Activated CD4-positive, alpha-beta T cell treated with anti-CD3 and anti-CD28 coated beads, Interleukin-2, amount 10 ng/mL, durations not matched to agents 24 days and 14 days (primary cell): ENCODE measurements at regions not wholly inside any gene's neighbourhood (a gene's known extent, or its start where the extent isn't known, plus 50 kb on each side); places are given as distances from the start of the nearest gene placed in this dataset.

Experiments used
- DNase-seq: peaks from one replicate; pipeline ENCODE4 v3.0.0; 2022
- H3K27ac Mint-ChIP-seq: one replicate; pipeline ENCODE4 v1.8.0; 2022; ENCODE audit warnings: mild to moderate bottlenecking, mixed read lengths
- H3K27me3 Mint-ChIP-seq: one replicate; pipeline ENCODE4 v1.8.0; 2022; ENCODE audit warnings: mixed read lengths
- H3K36me3 Mint-ChIP-seq: one replicate; pipeline ENCODE4 v1.8.0; 2022; ENCODE audit warnings: low read depth, mild to moderate bottlenecking, mixed read lengths
- H3K4me1 Mint-ChIP-seq: one replicate; pipeline ENCODE4 v1.8.0; 2021; ENCODE audit warnings: mixed read lengths
- H3K4me3 Mint-ChIP-seq: one replicate; pipeline ENCODE4 v1.8.0; 2022; ENCODE audit warnings: mild to moderate bottlenecking, moderate library complexity, mixed read lengths
- H3K9me3 Mint-ChIP-seq: one replicate; pipeline ENCODE4 v1.8.0; 2021; ENCODE audit warnings: mixed read lengths
- intact Hi-C: fragments of 100-400 bp; cut with micrococcal nuclease; formaldehyde crosslinking; loops from one replicate; pipeline ENCODE4 v1.15.1; 2023

DNA sequence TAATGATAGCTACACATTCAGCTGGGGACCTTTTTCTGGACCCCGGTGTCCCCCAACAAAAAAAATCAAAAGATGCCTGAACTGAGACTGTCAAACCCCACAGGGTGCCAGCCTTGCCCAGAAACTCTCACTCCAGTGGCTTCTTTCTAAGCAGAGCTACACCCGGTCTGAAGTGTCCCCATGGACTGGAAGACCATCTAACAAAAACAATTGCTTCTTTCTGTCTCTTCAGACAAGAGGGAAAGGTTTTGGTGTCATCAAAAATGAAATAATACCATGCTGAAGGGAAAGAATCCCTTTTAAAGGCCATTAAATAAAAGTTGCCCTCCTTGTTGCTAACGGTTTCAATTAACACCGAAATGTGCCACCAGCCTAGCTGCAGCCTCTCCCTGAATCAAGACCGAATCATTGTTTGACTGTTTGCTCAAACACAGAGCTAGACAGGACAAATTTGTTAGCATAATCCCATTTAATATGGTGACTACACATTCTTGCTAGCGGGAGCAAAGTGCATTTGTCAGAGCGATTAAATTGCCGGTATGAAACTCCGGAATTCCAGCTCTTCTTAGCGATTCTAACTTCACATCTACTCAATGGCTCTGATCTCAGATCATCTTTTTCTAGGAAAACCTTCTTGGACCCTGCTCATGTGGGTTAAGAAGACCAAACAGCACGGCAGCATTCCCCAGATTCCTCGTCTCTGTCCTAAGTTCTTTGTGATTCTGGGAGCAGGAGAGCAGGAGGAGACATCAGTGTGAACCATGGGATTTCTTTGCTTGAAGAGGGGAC, 397.5 kb upstream of the PRKCQ start:
- H3K27me3 Mint-ChIP-seq, result peaks cover 29% of the 10 kb centered on the region
- no peaks in the 10 kb centered on the region for H3K36me3 Mint-ChIP-seq
- no peak for DNase-seq
- H3K4me3 Mint-ChIP-seq, result no peak overlapping the region
- H3K27ac Mint-ChIP-seq, result no peak overlapping the region
- H3K9me3 Mint-ChIP-seq, result peaks cover 4% of the 10 kb centered on the region
- peaks cover 16% of the 10 kb centered on the region for H3K4me1 Mint-ChIP-seq
- intact Hi-C loops, result no loop called here

DNA sequence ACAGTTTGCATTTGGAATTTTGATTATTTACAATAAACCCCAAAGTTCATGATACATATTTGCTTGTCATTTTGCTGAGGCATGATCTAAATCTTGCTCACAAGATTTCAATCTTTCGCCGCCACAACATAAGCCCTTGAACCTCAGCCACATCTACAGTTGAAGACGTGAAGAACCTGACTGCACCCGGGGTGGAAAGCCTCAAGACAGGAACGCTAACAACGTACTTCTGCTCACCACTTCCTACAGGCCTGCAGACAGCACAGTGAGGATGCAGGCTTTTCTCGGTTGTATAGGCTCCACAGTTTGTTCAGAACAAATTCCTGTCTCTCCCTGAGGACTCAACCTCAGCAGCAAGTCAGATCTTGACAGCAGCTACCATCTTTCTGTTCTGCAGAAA, 393.8 kb upstream of the PRKCQ start:
- peak; percentile 76 for DNase-seq
- Mint-ChIP-seq H3K9me3 (peaks cover 4% of the 10 kb centered on the region), H3K27me3 (peaks cover 22% of the 10 kb centered on the region), H3K4me3 (peak overlapping the region; percentile 53), H3K36me3 (no peaks in the 10 kb centered on the region), H3K27ac (peak overlapping the region; percentile 9), H3K4me1 (peaks cover 13% of the 10 kb centered on the region)
- intact Hi-C loops, result no loop called here

DNA sequence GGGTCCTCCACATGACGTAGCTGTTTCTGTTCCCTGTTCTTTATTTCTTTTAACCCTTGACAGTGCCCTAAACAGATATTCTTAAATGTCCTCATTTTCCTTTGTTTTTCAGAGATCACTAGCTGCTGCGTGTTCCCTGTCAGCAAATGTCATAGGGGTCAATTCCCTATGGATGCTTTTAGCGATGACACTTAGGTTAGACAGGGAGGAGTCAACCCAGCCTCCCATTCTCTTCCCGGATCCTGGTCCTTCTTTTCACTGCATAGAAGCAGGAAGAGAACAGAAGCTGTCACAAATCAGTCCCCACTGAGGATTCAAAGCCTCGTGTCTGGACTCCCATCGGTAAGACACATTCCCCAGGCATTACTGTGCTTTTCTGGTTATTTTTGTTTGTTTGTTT, 392.1 kb upstream of the PRKCQ start:
- peaks cover 13% of the 10 kb centered on the region for H3K4me1 Mint-ChIP-seq
- H3K9me3 Mint-ChIP-seq, result peaks cover 4% of the 10 kb centered on the region
- H3K27me3 Mint-ChIP-seq, result peaks cover 23% of the 10 kb centered on the region
- no peak overlapping the region for H3K4me3 Mint-ChIP-seq
- H3K36me3 Mint-ChIP-seq, result no peaks in the 10 kb centered on the region
- intact Hi-C loops, result no loop called here
- DNase-seq, result no peak
- H3K27ac Mint-ChIP-seq, result no peak overlapping the region

DNA sequence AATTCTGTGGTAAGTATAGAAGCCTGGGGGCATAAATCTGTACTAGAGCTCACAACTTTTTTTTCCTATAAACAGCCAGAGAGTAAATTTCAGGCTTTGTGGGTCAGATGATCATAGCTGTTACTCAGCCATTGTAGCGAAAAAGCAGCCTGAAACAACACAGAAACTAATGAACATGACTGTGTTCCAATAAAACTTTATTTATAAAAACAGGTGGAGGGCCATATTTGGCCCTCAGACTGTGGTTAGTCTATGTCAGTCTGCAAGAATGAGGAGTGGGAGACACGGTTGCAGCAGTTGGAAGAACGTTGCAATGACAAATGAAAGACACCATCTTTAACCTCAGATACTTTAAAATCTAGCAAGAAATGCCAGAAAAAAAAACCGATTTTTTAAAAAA, 389.6 kb upstream of the PRKCQ start:
- Mint-ChIP-seq H3K4me1 (peaks cover 12% of the 10 kb centered on the region), H3K4me3 (no peak overlapping the region), H3K36me3 (no peaks in the 10 kb centered on the region), H3K9me3 (peaks cover 9% of the 10 kb centered on the region), H3K27me3 (peaks cover 33% of the 10 kb centered on the region), H3K27ac (no peak overlapping the region)
- DNase-seq, result no peak
- intact Hi-C loops, result no loop called here

DNA sequence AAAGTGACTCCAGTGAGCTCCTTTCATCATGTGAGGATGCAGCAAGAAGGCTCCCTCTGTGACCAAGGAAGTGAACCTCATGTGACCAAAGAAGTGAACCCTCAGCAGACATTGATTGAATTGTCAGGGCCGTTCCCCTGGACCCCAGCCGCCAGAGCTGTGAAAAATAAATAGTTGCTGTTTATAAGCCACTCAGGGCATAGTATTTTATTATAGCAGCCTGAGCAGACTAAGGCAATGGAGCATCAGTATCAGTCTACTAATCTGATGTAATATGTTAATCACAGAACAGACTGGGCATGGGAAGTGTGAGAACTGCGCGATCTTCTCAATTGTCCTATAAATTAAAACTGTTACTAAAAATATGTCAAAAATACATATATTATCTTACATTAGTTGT, 384.5 kb upstream of the PRKCQ start:
- Mint-ChIP-seq H3K27ac (no peak overlapping the region), H3K4me3 (no peak overlapping the region), H3K36me3 (no peaks in the 10 kb centered on the region), H3K9me3 (peaks cover 13% of the 10 kb centered on the region), H3K27me3 (peaks cover 34% of the 10 kb centered on the region), H3K4me1 (peaks cover 4% of the 10 kb centered on the region)
- intact Hi-C loops, result no loop called here
- no peak for DNase-seq

DNA sequence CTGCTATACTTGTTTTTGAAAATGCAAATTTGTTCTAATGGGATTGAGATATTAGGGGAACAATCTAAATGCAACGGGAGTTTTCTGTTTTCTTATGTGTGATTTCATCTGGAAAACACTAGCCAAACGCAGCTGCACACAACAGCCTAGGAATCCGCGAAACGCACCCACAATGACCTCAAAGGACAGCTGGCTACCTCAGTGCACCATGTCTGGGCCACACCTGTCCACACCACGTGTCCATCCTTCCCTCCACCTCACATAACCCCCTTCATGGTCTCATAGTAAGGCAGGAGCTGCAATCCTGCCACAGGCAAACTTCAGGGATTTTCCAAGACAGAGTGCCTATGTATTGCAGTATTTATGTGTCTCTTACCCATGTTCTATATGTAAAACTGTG, 382.5 kb upstream of the PRKCQ start:
- Mint-ChIP-seq H3K27me3 (peaks cover 21% of the 10 kb centered on the region), H3K9me3 (peaks cover 13% of the 10 kb centered on the region), H3K27ac (no peak overlapping the region), H3K36me3 (no peaks in the 10 kb centered on the region), H3K4me3 (no peak overlapping the region), H3K4me1 (peaks cover 13% of the 10 kb centered on the region)
- no peak for DNase-seq
- intact Hi-C loops, result no loop called here

DNA sequence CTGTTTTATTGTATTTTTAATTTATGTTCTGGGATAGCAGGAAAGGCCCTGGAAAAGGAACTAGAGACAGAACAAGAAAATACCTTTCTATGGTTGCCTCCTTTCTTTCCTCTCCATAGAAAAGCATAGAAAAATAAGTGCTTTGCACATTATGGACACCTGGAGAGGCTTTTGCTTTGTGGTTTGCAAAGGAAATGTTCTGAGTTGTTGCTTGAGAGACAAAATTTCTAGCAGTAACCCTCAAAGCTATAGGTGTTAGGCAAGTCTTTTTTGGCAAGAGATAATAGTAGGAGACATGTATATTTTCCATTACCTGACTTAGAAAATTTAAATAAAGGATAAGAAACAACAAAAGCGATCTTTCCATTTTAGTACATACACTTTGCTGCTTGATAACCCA, 378.6 kb upstream of the PRKCQ start:
- no peak for DNase-seq
- Mint-ChIP-seq H3K9me3 (no peaks in the 10 kb centered on the region), H3K4me3 (no peak overlapping the region), H3K27ac (no peak overlapping the region), H3K27me3 (peaks cover 6% of the 10 kb centered on the region), H3K4me1 (peaks cover 13% of the 10 kb centered on the region), H3K36me3 (no peaks in the 10 kb centered on the region)
- intact Hi-C loops, result no loop called here

DNA sequence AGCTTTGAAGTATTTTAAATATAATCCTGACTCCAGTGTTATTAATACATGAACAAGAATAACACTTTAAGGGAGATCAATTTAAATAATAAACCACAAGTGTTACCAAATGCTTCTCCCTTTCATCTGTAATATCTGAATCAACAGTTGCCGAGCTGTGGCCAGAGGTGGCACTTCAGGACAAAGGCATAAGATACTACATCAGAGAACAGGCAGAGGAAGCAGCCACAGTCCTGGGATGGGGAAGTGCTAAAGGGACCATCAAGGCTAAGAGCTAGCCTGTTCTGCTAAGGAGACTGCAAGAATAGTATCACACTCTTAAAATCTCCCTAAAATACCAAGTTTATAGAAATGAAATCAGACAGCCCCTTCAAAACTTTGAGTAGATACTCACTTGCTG, 378.2 kb upstream of the PRKCQ start:
- H3K9me3 Mint-ChIP-seq, result no peaks in the 10 kb centered on the region
- no peaks in the 10 kb centered on the region for H3K36me3 Mint-ChIP-seq
- DNase-seq, result no peak
- intact Hi-C loops, result no loop called here
- peaks cover 6% of the 10 kb centered on the region for H3K27me3 Mint-ChIP-seq
- H3K27ac Mint-ChIP-seq, result no peak overlapping the region
- H3K4me3 Mint-ChIP-seq, result no peak overlapping the region
- peaks cover 13% of the 10 kb centered on the region for H3K4me1 Mint-ChIP-seq

DNA sequence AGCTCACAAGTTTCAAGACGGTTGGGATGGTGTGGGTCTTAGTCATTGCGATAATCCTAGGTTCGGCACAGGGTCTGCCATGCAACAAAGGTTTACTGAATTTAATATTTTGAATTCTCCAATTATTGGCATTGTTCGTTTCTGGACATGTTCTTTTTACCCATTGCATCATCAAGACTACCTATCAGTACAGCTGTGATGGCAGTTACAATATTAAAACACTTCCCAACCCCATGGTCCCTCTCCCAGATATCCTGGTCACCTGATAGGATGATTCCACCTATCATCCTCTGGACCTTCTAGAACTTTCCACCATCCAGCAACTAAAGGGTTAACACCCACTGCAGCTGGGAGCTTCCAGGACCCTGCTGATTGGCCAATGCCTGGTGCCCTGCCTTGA, 377.8 kb upstream of the PRKCQ start:
- DNase-seq, result no peak
- H3K4me1 Mint-ChIP-seq, result peaks cover 11% of the 10 kb centered on the region
- H3K27ac Mint-ChIP-seq, result no peak overlapping the region
- no peak overlapping the region for H3K4me3 Mint-ChIP-seq
- H3K27me3 Mint-ChIP-seq, result peaks cover 6% of the 10 kb centered on the region
- H3K9me3 Mint-ChIP-seq, result no peaks in the 10 kb centered on the region
- intact Hi-C loops, result no loop called here
- no peaks in the 10 kb centered on the region for H3K36me3 Mint-ChIP-seq

DNA sequence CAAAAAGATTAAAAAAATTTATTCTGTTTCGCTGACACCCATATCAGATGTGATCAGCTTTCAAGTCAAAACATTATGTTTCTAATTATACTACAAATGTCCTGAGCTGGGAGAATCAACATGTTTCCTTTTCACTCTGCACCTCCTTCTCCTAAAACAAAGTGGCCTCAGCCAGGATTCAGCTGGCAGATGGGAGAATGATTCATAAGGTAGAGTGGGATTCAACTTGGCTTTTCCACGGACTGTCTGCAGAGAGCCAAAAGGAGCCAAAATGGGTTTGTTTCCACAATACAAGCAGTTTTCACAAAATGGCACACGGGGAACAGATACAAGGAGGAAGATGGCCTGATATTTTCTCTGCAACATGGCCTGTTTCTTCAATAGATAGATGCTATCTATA, 376.5 kb upstream of the PRKCQ start:
- Mint-ChIP-seq H3K4me3 (no peak overlapping the region), H3K4me1 (peaks cover 10% of the 10 kb centered on the region), H3K9me3 (no peaks in the 10 kb centered on the region), H3K27me3 (peaks cover 6% of the 10 kb centered on the region), H3K27ac (no peak overlapping the region), H3K36me3 (no peaks in the 10 kb centered on the region)
- intact Hi-C loops, result no loop called here
- DNase-seq, result no peak

DNA sequence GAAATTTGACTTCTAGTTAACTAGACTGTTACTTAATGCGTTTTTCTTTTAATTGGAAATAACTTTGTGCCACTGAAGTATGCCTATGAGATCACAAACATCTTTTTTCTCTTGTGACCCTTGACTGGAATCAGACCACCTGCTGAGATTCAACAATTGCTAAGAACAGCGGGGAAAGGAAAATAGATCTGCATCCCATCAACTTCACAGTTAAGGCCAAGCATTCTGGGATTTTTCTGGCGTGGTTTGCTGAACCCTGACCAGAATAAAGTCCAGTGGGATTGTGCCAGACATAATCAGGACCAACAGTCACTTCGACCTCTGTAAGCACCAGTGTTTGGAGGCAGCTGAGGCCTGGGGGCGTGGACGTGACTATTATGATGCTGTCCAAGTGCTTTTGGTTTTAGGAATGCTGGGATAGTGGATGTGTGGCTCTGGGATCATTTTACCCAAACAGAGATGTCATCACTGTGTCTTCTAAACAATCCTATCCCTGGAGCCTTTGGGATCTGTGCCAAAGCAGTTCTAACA, 373.3 kb upstream of the PRKCQ start:
- Mint-ChIP-seq H3K36me3 (no peaks in the 10 kb centered on the region), H3K4me3 (no peak overlapping the region), H3K9me3 (peaks cover 4% of the 10 kb centered on the region), H3K27me3 (no peaks in the 10 kb centered on the region), H3K27ac (no peak overlapping the region), H3K4me1 (no peaks in the 10 kb centered on the region)
- no peak for DNase-seq
- intact Hi-C loops, result no loop called here

DNA sequence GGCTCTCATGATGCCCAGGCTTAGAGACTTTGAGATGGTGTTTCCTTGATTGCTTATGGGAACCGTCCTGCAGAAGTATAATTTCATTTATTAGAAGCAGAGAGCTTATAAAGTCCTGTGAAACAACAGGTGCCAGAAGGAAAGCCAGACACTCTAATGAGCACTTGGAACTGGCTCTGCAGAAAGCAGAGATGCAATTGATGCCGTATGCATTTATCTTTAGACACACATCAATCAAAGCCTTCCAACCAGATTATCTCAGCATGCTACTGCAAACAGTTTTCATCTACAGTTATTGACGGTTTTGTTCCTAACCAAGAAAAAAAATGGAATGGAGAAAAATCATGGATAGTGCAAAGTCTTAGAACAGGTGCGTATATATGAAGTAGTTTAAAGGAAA, 371.7 kb upstream of the PRKCQ start:
- H3K4me1 Mint-ChIP-seq, result no peaks in the 10 kb centered on the region
- intact Hi-C loops, result no loop called here
- no peak for DNase-seq
- H3K4me3 Mint-ChIP-seq, result no peak overlapping the region
- no peaks in the 10 kb centered on the region for H3K36me3 Mint-ChIP-seq
- peaks cover 13% of the 10 kb centered on the region for H3K9me3 Mint-ChIP-seq
- no peak overlapping the region for H3K27ac Mint-ChIP-seq
- peaks cover 5% of the 10 kb centered on the region for H3K27me3 Mint-ChIP-seq

DNA sequence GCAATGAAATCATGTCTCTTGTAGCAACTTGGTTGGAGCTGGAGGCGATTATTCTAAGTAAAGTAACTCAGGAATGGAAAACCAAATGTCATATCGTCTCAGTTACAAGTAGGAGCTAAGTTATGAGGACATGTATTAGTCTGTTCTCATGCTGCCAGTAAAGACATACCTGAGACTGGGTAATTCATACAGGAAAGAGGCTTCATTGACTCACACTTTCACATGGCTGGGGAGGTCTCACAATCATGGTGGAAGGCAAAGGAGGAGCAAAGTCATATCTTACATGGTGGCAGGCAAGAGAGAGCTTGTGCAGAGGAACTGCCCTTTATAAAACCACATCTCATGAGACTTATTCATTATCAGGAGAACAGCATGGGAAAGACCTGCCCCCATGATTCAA, 370.1 kb upstream of the PRKCQ start:
- intact Hi-C loops, result no loop called here
- DNase-seq, result no peak
- H3K9me3 Mint-ChIP-seq, result peaks cover 23% of the 10 kb centered on the region
- H3K27ac Mint-ChIP-seq, result no peak overlapping the region
- H3K4me3 Mint-ChIP-seq, result no peak overlapping the region
- peaks cover 9% of the 10 kb centered on the region for H3K27me3 Mint-ChIP-seq
- no peaks in the 10 kb centered on the region for H3K4me1 Mint-ChIP-seq
- H3K36me3 Mint-ChIP-seq, result no peaks in the 10 kb centered on the region

DNA sequence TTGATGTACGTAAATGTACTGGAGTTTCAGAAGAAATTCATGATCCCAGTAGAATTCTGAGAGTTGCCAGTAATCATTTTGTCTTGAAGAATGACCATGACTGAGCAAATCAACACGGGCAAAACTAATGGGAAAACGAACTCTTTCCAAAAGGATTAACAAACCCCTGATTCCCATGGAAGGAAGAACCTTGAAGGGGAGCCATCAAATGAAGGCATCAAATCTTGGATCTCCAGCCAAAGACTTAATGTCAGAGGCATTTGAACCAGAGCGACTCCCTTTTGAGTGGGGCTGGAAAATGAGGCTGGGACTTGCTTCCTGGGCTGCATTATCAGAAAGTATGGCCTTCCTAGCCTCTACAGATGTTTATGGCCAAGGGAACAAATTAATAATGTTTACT, 364.4 kb upstream of the PRKCQ start:
- no peaks in the 10 kb centered on the region for H3K36me3 Mint-ChIP-seq
- peaks cover 23% of the 10 kb centered on the region for H3K9me3 Mint-ChIP-seq
- no peaks in the 10 kb centered on the region for H3K4me1 Mint-ChIP-seq
- no peak overlapping the region for H3K4me3 Mint-ChIP-seq
- intact Hi-C loops, result no loop called here
- no peak for DNase-seq
- peaks cover 27% of the 10 kb centered on the region for H3K27me3 Mint-ChIP-seq
- no peak overlapping the region for H3K27ac Mint-ChIP-seq

DNA sequence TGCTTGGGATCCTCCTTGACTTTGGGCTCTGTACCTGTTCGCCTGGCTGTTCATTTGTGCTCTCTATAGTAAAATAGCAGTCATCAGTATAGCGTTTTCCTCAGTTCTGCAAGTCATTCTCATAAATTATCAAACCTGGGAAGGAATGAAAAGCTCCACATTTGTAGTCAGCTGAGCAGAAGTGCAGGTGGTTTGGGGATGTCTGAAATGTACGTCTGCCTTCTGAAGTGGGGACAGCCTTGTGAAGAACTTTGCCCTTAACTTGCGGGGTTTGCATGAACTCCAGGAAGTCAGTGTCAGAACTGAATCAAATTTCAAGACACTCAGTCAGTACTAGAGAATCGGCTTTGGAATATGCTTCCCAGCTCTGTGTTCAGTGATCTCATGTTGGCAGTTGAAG, 358.3 kb upstream of the PRKCQ start:
- DNase-seq, result no peak
- intact Hi-C loops, result no loop called here
- Mint-ChIP-seq H3K4me3 (no peak overlapping the region), H3K4me1 (no peaks in the 10 kb centered on the region), H3K27me3 (peaks cover 23% of the 10 kb centered on the region), H3K27ac (no peak overlapping the region), H3K36me3 (no peaks in the 10 kb centered on the region), H3K9me3 (peaks cover 17% of the 10 kb centered on the region)
